ENCODE measurements at regions not wholly inside any gene's neighbourhood (a gene's known extent, or its start where the extent isn't known, plus 50 kb on each side); places are given as distances from the start of the nearest gene placed in this dataset.

DNA sequence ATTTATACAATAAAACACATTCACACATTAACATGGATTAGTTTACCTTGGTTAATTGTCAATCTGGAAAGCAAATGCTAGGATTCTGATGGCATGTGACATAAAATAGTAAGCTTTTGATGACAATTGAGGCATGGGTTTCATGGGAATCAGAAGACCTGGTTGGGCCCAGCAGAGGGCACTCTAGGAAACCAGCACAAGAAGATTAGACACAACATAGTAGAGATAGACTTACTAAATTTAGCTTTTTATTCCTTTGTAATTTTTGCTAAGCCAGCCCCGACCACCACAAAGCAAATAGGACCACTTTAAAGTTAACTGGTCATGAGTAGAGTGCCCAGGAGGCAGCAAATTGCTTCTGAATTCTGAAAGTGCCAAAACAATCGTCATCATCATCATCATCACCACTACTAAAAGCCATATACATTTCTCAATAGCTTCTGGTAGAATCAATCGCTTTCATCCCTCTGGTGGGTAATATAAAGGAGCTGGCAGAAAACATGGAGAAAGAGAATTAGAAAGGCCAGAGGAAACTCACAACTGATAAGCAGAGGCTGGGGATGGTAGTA, 163.2 kb downstream of the ARRDC3 start:
- Histone ChIP-seq H4K20me1 (ENCODE audit: insufficient read depth) (no peaks in the 10 kb centered on the region), H2AFZ (ENCODE audit: low read depth, low read length) (no peak overlapping the region), H3K27me3 (ENCODE audit: insufficient read depth, low read depth, low read length) (no peaks in the 10 kb centered on the region), H3K4me3 (ENCODE audit: low read length) (no peak overlapping the region), H3K27ac (ENCODE audit: low read length) (no peak overlapping the region), H3F3A (ENCODE audit: insufficient read depth, low read length, poor library complexity, severe bottlenecking) (no peaks in the 10 kb centered on the region), H3K9me2 (ENCODE audit: insufficient read depth, low read length) (no peaks in the 10 kb centered on the region), H3K36me3 (ENCODE audit: insufficient read depth, low read length) (no peaks in the 10 kb centered on the region), H3K9ac (ENCODE audit: low read length) (no peak overlapping the region), H3K9me3 (ENCODE audit: low read length) (no peaks in the 10 kb centered on the region), H3K4me2 (ENCODE audit: low read length) (no peak overlapping the region), H3K79me2 (replicated peaks; ENCODE audit: insufficient read depth, low read length) (no peaks in the 10 kb centered on the region)
- TF ChIP-seq MXI1 (conservative IDR thresholded peaks at IDR 0.05; ENCODE audit: poor library complexity, severe bottlenecking) (no peak), POLR2AphosphoS5 (IDR thresholded peaks at IDR 0.05) (no peak), EP300 (conservative IDR thresholded peaks at IDR 0.05; ENCODE audit: poor library complexity, severe bottlenecking) (no peak)
- TF ChIP-seq, protein P1, sequence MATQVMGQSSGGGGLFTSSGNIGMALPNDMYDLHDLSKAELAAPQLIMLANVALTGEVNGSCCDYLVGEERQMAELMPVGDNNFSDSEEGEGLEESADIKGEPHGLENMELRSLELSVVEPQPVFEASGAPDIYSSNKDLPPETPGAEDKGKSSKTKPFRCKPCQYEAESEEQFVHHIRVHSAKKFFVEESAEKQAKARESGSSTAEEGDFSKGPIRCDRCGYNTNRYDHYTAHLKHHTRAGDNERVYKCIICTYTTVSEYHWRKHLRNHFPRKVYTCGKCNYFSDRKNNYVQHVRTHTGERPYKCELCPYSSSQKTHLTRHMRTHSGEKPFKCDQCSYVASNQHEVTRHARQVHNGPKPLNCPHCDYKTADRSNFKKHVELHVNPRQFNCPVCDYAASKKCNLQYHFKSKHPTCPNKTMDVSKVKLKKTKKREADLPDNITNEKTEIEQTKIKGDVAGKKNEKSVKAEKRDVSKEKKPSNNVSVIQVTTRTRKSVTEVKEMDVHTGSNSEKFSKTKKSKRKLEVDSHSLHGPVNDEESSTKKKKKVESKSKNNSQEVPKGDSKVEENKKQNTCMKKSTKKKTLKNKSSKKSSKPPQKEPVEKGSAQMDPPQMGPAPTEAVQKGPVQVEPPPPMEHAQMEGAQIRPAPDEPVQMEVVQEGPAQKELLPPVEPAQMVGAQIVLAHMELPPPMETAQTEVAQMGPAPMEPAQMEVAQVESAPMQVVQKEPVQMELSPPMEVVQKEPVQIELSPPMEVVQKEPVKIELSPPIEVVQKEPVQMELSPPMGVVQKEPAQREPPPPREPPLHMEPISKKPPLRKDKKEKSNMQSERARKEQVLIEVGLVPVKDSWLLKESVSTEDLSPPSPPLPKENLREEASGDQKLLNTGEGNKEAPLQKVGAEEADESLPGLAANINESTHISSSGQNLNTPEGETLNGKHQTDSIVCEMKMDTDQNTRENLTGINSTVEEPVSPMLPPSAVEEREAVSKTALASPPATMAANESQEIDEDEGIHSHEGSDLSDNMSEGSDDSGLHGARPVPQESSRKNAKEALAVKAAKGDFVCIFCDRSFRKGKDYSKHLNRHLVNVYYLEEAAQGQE (IDR thresholded peaks at IDR 0.05; ENCODE audit: borderline replicate concordance) = no peak
- TF ChIP-seq, protein P2, sequence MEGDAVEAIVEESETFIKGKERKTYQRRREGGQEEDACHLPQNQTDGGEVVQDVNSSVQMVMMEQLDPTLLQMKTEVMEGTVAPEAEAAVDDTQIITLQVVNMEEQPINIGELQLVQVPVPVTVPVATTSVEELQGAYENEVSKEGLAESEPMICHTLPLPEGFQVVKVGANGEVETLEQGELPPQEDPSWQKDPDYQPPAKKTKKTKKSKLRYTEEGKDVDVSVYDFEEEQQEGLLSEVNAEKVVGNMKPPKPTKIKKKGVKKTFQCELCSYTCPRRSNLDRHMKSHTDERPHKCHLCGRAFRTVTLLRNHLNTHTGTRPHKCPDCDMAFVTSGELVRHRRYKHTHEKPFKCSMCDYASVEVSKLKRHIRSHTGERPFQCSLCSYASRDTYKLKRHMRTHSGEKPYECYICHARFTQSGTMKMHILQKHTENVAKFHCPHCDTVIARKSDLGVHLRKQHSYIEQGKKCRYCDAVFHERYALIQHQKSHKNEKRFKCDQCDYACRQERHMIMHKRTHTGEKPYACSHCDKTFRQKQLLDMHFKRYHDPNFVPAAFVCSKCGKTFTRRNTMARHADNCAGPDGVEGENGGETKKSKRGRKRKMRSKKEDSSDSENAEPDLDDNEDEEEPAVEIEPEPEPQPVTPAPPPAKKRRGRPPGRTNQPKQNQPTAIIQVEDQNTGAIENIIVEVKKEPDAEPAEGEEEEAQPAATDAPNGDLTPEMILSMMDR (IDR thresholded peaks at IDR 0.05; ENCODE audit: poor library complexity, severe bottlenecking) = no peak

DNA sequence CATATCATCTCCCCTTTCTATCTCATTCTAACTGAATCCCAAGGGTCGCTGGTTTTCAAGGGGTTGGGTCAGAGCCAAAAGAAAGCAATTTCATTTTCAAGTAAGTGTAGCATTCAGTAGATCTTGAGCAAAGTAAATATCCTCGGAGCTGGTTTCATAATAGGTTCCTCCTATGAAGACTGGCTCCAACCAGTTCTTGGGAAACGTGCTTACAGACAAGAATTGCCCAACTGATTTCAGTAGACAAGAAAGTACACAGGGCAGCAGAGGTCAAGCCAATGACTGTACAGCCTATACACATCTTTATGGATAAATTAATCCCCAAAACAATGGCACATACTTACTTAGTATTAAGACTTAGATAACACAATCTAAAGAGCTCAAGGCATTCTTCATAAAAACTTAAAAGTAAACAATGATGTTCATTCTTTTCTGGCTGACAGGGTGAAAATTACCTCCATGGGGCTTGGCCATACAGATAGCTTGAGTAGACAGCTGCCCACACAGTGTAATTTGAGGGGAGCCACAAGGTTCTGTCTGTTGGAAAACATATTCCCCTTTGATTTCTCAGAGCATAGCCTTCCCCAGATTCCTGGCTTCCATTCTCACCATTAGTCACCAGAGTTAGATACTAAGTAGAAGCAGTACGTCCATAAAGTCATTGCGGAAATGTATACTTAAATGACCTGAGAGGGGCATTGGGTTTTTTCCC, 163.9 kb downstream of the ARRDC3 start:
- Histone ChIP-seq H3F3A (ENCODE audit: insufficient read depth, low read length, poor library complexity, severe bottlenecking) (no peaks in the 10 kb centered on the region), H2AFZ (ENCODE audit: low read depth, low read length) (no peak overlapping the region), H3K4me3 (ENCODE audit: low read length) (no peak overlapping the region), H4K20me1 (ENCODE audit: insufficient read depth) (no peaks in the 10 kb centered on the region), H3K79me2 (replicated peaks; ENCODE audit: insufficient read depth, low read length) (no peaks in the 10 kb centered on the region), H3K27ac (ENCODE audit: low read length) (no peak overlapping the region), H3K36me3 (ENCODE audit: insufficient read depth, low read length) (no peaks in the 10 kb centered on the region), H3K9ac (ENCODE audit: low read length) (no peak overlapping the region), H3K27me3 (ENCODE audit: insufficient read depth, low read depth, low read length) (no peaks in the 10 kb centered on the region), H3K9me3 (ENCODE audit: low read length) (no peaks in the 10 kb centered on the region), H3K9me2 (ENCODE audit: insufficient read depth, low read length) (no peaks in the 10 kb centered on the region), H3K4me2 (ENCODE audit: low read length) (no peak overlapping the region)
- no peak for TF ChIP-seq EP300 (conservative IDR thresholded peaks at IDR 0.05; ENCODE audit: poor library complexity, severe bottlenecking)
- TF ChIP-seq, protein P1 (IDR thresholded peaks at IDR 0.05; ENCODE audit: borderline replicate concordance) = no peak
- TF ChIP-seq TAF1 (IDR thresholded peaks at IDR 0.05; ENCODE audit: low read depth) = no peak
- TF ChIP-seq MXI1 (conservative IDR thresholded peaks at IDR 0.05; ENCODE audit: poor library complexity, severe bottlenecking) = no peak
- TF ChIP-seq SMC3 (conservative IDR thresholded peaks at IDR 0.05; ENCODE audit: poor library complexity) = no peak
- TF ChIP-seq, protein P2 (IDR thresholded peaks at IDR 0.05; ENCODE audit: poor library complexity, severe bottlenecking) = no peak
- no peak for TF ChIP-seq EZH2 (IDR thresholded peaks at IDR 0.05; ENCODE audit: borderline replicate concordance, insufficient read depth, low read length, poor library complexity, severe bottlenecking)
- TF ChIP-seq RAD21 (conservative IDR thresholded peaks at IDR 0.05) = no peak
- TF ChIP-seq POLR2AphosphoS5 (IDR thresholded peaks at IDR 0.05) = no peak
